Lower leg skin (tissue), 4 donors: ENCODE measurements at regions not wholly inside any gene's neighbourhood (a gene's known extent, or its start where the extent isn't known, plus 50 kb on each side); places are given as distances from the start of the nearest gene placed in this dataset.
"Not testable (repeated sequence)": the region's sequence is repeated elsewhere in the genome, so short reads cannot be mapped to it uniquely, and the experiment has no call there.

Experiments used
- DNase-seq, 2 donors: peaks; one replicate each; pipeline ENCODE4 v3.0.0-alpha.2; 2019; ENCODE audit warnings: low spot score in 2 of 2
- H3K4me3 ChIP-seq: fragments of 200-600 bp; sonication (generic); 2 replicates; pipeline ENCODE4 v1.5.1; 2017; ENCODE audit warnings: mild to moderate bottlenecking, low read depth; ENCODE audit not compliant: poor library complexity, severe bottlenecking
- CTCF ChIP-seq, 3 donors: fragments of 450-650 bp; IDR thresholded peaks; one replicate each; pipeline ENCODE4 v1.5.1; 2016; ENCODE audit warnings: antibody characterized with exemption in 3 of 3, mild to moderate bottlenecking in 3 of 3, moderate library complexity in 2 of 3
- POLR2A ChIP-seq, 2 donors: fragments of 450-650 bp; IDR thresholded peaks; one replicate each; pipeline ENCODE4 v1.6.1; 2016 to 2017; ENCODE audit warnings: antibody characterized with exemption in 2 of 2, mild to moderate bottlenecking in 1 of 2, moderate library complexity in 1 of 2
- WGBS, 2 donors: methylation state at CpG; one replicate each; pipeline ENCODE4 v1.1.5; 2018; 5-methylcytosine and 5-hydroxymethylcytosine counted together
- intact Hi-C: fragments of 100-400 bp; cut with DNase I; formaldehyde crosslinking; loops from one replicate; pipeline ENCODE4 v1.15.0; 2023; ENCODE audit warnings: low total_unique reads

GRCh38 chr5:52063186-52063585 lies 679.9 kb downstream of the ISL1 start:
- no peak for DNase-seq
- intact Hi-C loops, result no loop called here
- no peak for TF ChIP-seq POLR2A (IDR thresholded peaks at IDR 0.05)
- no peak for TF ChIP-seq CTCF (IDR thresholded peaks at IDR 0.05)
- H3K4me3 ChIP-seq, result no peak overlapping the region
- WGBS, 2 donors, result 64 to 73% methylated on average over 4 of the region's 4 CpGs

- no peak for TF ChIP-seq POLR2A (IDR thresholded peaks at IDR 0.05)
- no peak for TF ChIP-seq CTCF (IDR thresholded peaks at IDR 0.05)
- DNase-seq, result no peak
- H3K4me3 ChIP-seq, result no peak overlapping the region
- WGBS, 2 donors, result 78 to 86% methylated on average over 2 of the region's 2 CpGs
- intact Hi-C loops, result no loop called here
Measured at GRCh38 chr5:52065182-52065581, 681.9 kb downstream of the ISL1 start.

GRCh38 chr5:52069997-52070396 lies 686.7 kb downstream of the ISL1 start:
- intact Hi-C loops, result no loop called here
- DNase-seq, result no peak
- no peak overlapping the region for H3K4me3 ChIP-seq
- TF ChIP-seq POLR2A (IDR thresholded peaks at IDR 0.05) (no peak), CTCF (IDR thresholded peaks at IDR 0.05) (no peak)

- no peak overlapping the region for H3K4me3 ChIP-seq
- 57 to 61% methylated on average over 5 of the region's 5 CpGs for WGBS, 2 donors
- intact Hi-C loops, result no loop called here
- no peak for DNase-seq
- no peak for TF ChIP-seq CTCF (IDR thresholded peaks at IDR 0.05)
Measured at GRCh38 chr5:52073993-52074689, 690.9 kb downstream of the ISL1 start.

GRCh38 chr5:52077941-52078815 lies 694.9 kb downstream of the ISL1 start:
- no peak for DNase-seq
- TF ChIP-seq POLR2A (IDR thresholded peaks at IDR 0.05) (no peak), CTCF (IDR thresholded peaks at IDR 0.05) (no peak)
- 58 to 61% methylated on average over 5 of the region's 5 CpGs for WGBS, 2 donors
- H3K4me3 ChIP-seq, result no peak overlapping the region
- intact Hi-C loops, result no loop called here

DNA sequence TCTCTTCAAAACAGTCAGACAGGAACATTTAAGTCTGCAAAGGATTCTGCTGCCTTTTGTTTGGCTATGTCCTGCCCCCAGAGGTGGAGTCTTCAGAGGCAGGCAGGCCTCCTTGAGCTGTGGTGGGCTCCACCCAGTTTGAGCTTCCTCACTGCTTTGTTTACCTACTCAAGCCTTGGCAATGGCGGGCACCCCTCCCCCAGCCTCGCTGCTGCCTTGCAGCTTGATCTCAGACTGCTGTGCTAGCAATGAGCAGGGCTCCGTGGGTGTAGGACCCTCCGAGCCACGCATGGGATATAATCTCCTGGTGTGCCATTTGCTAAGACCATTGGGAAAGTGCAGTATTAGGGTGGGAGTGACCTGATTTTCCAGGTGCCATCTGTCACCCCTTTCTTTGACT lies 685.4 kb upstream of the ITGA1 start:
- WGBS, 2 donors, result 84 to 95% methylated on average over 5 of the region's 5 CpGs
- DNase-seq, intact Hi-C loops, H3K4me3 ChIP-seq: not testable (repeated sequence)
